Gastrocnemius medialis (tissue), 4 donors: ENCODE measurements at regions not wholly inside any gene's neighbourhood (a gene's known extent, or its start where the extent isn't known, plus 50 kb on each side); places are given as distances from the start of the nearest gene placed in this dataset.
A peak's percentile ranks its signal among the peaks of the same experiment; 100 is the strongest.
"Not testable (repeated sequence)": the region's sequence is repeated elsewhere in the genome, so short reads cannot be mapped to it uniquely, and the experiment has no call there.

ENCODE experiments used
- ATAC-seq, 2 donors: fragments of 150-250 bp; one replicate each; pipeline ENCODE4 v1.9.1; 2016
- DNase-seq, 2 donors: peaks; one replicate each; pipeline ENCODE4 v3.0.0-alpha.2; 2019
- H3K27ac ChIP-seq, 4 donors: fragments of 200-600 bp; sonication (generic); 1 replicate in 1 of 4; 2 replicates in 3 of 4; pipeline ENCODE4 v1.5.1; 2016 to 2018; ENCODE audit warnings: mild to moderate bottlenecking in 2 of 4, moderate library complexity in 1 of 4
- H3K27me3 ChIP-seq, 3 donors: fragments of 200-600 bp; sonication (generic) in 2 of 3; 1 replicate in 1 of 3; 2 replicates in 2 of 3; pipeline versions ENCODE4 v1.5.1 to v1.6.0; 2016 to 2019; ENCODE audit warnings: mild to moderate bottlenecking in 1 of 3, moderate library complexity in 1 of 3
- H3K36me3 ChIP-seq, 2 donors: fragments of 200-600 bp; sonication (generic) in 1 of 2; one replicate each; pipeline ENCODE4 v1.5.1; 2017 to 2018
- H3K4me1 ChIP-seq, 2 donors: fragments of 200-600 bp; sonication (generic) in 1 of 2; one replicate each; pipeline ENCODE4 v1.5.1; 2016 to 2017; ENCODE audit warnings: mild to moderate bottlenecking in 2 of 2
- H3K4me3 ChIP-seq, 4 donors: fragments of 200-600 bp; sonication (generic) in 3 of 4; 1 replicate in 1 of 4; 2 replicates in 3 of 4; pipeline ENCODE4 v1.5.1; 2016 to 2019; ENCODE audit warnings: mild to moderate bottlenecking in 2 of 4
- H3K9me3 ChIP-seq, 3 donors: fragments of 200-600 bp; sonication (generic) in 2 of 3; 1 replicate in 1 of 3; 2 replicates in 2 of 3; pipeline ENCODE4 v1.5.1; 2016 to 2019
- CTCF ChIP-seq, 5 experiments: fragments of 450-650 bp in 3 of 5; fragments of 200-600 bp in 2 of 5; sonication (generic) in 2 of 5; IDR thresholded peaks in 4 of 5; conservative IDR thresholded peaks in 1 of 5; 1 replicate in 4 of 5; 2 replicates in 1 of 5; pipeline ENCODE4 v1.5.1; 2016 to 2019; ENCODE audit warnings: antibody characterized with exemption in 5 of 5, mild to moderate bottlenecking in 3 of 5, moderate library complexity in 3 of 5
- POLR2A ChIP-seq, 2 donors: fragments of 450-650 bp; IDR thresholded peaks; one replicate each; pipeline ENCODE4 v1.6.1; 2017; ENCODE audit warnings: antibody characterized with exemption in 2 of 2, mild to moderate bottlenecking in 2 of 2, moderate library complexity in 2 of 2
- in situ Hi-C, 4 donors: fragments of 200-750 bp; cut with MboI; loops; one replicate each; pipeline versions ENCODE4 v1.15.0 to v1.8.0; 2017; ENCODE audit warnings: low sequenced_read_pairs in 4 of 4
- intact Hi-C: fragments of 100-400 bp; cut with DNase I; formaldehyde crosslinking; loops from one replicate; pipeline ENCODE4 v1.15.1; 2023; ENCODE audit warnings: low total_unique reads

GRCh38 chr14:106235356-106236159 is 709.2 kb downstream of the TMEM121 start:
- H3K36me3 ChIP-seq: no peaks in the 10 kb centered on the region
- no peak overlapping the region for H3K27ac ChIP-seq
- H3K27me3 ChIP-seq: no peaks in the 10 kb centered on the region
- no peak overlapping the region for H3K4me3 ChIP-seq
- TF ChIP-seq CTCF (IDR thresholded peaks at IDR 0.05 in 4 of 5, conservative IDR thresholded peaks at IDR 0.05 in 1 of 5): no peak
- TF ChIP-seq POLR2A (IDR thresholded peaks at IDR 0.05): no peak
- in situ Hi-C loops (no loop called here), intact Hi-C loops (no loop called here)
- H3K9me3 ChIP-seq: no peaks in the 10 kb centered on the region
- ATAC-seq (no peak), DNase-seq (no peak)
- no peaks in the 10 kb centered on the region for H3K4me1 ChIP-seq

DNA sequence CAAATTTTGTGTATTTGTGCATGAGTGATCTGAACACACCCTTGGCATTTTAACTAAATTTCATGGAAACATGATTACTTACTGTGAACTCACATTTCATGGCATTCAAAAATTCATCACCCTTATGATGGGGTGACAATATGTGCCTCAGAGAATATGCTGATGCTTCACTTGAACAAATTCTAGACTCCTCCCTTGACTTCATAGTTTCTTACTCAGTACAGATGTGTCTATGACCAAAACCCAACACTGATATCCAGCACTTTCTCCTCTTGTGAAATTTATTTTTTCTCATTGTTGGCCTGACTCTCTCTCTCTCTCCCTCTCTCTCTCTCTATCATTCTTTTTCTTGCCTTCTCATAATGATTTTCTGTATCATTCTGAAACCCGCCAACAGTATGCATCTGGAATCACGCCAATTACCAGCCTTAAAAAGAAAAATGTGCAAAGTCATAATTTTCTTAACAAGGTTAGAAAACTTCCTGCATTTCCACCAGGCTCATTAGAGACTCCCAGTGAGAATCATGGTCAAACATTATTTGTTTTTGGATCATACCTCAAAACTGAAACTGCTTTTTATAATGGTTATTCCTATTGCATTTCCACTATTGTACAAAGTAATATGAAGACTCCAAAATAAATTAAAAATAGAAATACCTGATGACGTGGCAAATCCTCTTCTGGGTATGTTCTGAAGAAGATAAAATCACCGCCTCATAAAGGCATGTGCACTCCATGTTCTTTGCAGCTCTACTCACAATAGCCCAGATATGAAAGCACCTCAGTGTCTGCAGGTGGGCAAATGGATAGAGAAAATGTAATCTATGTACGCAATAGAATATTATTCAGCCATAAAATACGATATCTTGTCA is 722.2 kb downstream of the TMEM121 start:
- DNase-seq (no peak), ATAC-seq (no peak)
- Histone ChIP-seq H3K4me3 (no peak overlapping the region), H3K27ac (no peak overlapping the region), H3K9me3 (no peaks in the 10 kb centered on the region), H3K27me3 (peaks cover 0 to 3% (median 0%) of the 10 kb centered on the region in 3 donors), H3K36me3 (no peaks in the 10 kb centered on the region), H3K4me1 (no peaks in the 10 kb centered on the region)
- in situ Hi-C loops (no loop called here), intact Hi-C loops (no loop called here)
- TF ChIP-seq CTCF (IDR thresholded peaks at IDR 0.05 in 4 of 5, conservative IDR thresholded peaks at IDR 0.05 in 1 of 5) (no peak), POLR2A (IDR thresholded peaks at IDR 0.05) (no peak)

- intact Hi-C loops, H3K4me1 ChIP-seq, H3K9me3 ChIP-seq, H3K27me3 ChIP-seq, H3K27ac ChIP-seq, ATAC-seq, DNase-seq, H3K4me3 ChIP-seq, H3K36me3 ChIP-seq, in situ Hi-C loops: not testable (repeated sequence)
Measured at GRCh38 chr14:106253995-106254394, 727.6 kb downstream of the TMEM121 start.

GRCh38 chr14:106257569-106257994 is 731.2 kb downstream of the TMEM121 start:
- intact Hi-C loops, H3K27ac ChIP-seq, H3K4me3 ChIP-seq, H3K36me3 ChIP-seq, ATAC-seq, DNase-seq, in situ Hi-C loops, H3K27me3 ChIP-seq, H3K9me3 ChIP-seq, H3K4me1 ChIP-seq: not testable (repeated sequence)
- peak in 1 of 5 experiments; percentile 25 for TF ChIP-seq CTCF (IDR thresholded peaks at IDR 0.05 in 4 of 5, conservative IDR thresholded peaks at IDR 0.05 in 1 of 5)
